ENCODE measurements at regions not wholly inside any gene's neighbourhood (a gene's known extent, or its start where the extent isn't known, plus 50 kb on each side); places are given as distances from the start of the nearest gene placed in this dataset.
"Not testable (repeated sequence)": the region's sequence is repeated elsewhere in the genome, so short reads cannot be mapped to it uniquely, and the experiment has no call there.

DNA sequence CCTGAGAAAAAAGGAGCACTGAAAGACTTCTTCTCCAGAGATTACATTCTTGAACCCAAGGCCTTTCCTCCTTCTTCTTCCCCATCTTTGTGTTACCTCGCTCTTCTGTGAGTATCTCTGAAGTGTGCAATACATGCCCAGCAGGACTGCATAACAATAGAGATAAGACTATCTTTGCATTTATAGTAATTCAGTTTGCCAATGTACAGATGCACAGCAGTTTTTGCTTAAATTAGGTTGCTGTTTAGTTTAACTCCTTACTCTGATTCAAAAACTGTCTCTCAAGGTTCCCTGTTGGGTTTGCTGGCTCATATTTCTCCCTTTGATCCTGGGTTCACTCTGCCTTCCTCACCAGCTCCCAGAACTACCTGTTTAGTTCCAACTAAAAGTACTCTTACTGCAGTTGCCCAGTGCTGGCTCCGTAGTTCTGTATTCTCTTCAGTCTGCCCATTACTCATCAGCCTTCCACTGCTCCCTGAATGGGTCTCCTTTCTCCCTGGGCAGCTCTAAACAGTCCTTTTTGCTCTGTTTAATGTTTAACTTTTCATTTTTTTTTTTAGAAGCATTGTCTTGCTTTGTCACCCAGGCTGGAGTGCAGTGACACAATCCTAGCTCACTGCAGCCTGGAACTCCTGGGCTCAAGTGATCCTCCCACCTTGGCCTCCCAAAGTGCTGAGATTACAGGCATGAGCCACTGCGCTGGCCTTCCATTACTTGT is 180.6 kb upstream of the CAND1 start:
- no peak for DNase-seq

DNA sequence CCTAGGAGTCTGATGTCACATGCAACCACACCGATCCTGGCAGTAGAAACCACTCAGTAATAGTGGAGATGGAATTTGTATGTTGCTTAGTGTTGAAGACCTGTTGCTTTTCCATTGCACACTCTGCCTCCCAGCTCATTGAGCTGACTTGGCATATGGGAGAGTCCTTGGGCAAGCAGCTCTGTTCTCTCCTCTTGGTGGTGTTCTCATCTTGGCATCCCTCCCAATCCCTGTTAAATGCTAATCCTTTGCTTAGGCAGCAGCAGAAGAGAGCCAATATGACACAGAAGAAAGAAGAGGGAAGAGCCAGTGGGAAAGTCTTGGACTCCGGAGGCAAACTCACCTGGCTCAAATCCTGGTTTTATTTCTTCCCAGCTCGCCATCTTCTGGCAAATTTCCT is 178.0 kb upstream of the CAND1 start:
- no peak for DNase-seq

DNA sequence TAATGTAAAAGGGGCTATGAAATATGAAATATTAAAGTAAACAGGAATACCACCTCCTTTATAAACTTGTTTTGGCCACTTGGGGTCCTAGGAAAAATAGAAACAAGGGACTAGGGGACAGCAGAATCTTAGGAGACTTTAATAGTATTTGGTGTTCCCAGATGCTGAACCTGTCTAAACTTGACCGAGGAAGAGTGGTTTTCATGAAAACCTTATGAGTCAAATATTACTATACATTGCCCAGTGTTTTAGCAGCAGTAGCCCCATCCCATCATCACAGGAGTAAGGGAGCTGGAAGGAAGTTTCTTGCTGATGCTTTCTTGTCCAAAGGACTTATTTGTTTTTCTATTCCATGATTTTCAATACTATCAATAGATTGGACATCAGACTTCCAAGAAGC is 177.5 kb upstream of the CAND1 start:
- DNase-seq, result no peak

DNA sequence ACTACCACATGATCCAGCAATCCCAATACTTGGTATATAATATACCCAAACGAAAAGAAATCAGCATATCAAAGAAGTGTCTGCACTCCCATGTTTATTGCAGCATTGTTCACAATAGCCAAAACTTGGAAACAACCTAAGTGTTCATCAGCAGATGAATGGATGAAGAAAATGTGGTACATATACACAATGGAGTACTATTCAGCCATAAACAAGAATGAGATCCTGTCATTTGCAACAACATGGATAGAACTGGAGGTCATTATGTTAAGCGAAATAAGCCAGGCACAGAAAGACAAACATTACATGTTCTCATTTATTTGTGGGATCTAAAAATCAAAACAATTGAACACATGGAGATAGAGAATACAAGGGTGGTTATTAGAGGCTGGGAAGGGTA is 176.2 kb upstream of the CAND1 start:
- not testable (repeated sequence) for DNase-seq

DNA sequence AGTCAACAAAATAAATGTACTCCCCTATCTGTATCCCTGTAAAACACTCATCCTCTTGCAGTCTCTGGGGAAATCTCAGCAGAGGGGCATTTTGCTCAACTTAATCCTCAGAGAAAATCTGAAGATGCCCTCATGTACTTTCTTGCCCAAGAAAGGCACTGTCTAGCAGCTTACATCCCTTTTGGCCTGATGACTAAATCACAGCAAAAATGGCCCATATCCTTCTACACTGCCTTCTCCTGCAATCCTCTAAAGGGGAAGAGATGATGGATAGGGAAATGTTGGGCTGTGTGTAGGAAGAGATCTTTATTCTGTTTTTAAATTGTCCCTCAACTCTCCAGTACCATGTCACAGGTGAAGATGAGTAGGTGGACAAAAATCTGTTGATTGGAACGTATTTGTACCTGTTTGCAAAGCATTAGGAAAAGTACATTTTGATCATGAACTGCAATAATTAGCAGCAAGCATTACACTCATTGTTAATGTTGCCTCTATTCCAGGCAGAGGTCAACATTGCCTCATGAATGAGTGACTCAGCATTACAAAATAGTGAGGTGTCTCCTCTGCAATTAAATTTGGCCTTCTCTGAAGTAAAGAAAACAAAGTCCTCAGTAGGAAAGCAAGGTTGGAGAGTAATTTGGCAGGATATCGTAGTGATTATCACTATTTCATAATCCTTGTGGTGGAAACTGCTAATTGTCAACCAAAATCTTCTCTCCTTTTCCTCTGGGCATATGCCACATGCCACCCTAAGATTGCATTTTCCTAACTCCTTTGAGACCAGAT is 172.4 kb upstream of the CAND1 start:
- DNase-seq, result no peak

DNA sequence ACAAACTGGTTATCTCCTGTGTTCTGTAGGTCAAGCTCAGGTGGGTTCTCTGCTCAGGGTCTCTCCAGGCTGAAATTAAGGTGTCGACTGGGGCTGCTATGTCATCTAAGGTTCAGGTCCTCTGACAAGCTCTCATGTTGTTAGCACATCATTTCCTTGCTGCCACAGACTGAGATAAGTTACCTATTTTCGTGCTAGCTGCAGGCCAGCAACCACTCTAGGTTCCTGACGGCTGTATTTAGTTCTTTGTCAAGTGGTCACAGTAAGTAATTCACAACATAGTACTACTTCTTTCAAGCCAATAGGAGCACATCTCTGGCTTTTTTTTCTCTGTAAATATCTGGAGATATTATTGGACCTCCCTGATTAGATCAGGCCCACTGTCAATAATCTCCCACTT is 169.3 kb upstream of the CAND1 start:
- no peak for DNase-seq

DNA sequence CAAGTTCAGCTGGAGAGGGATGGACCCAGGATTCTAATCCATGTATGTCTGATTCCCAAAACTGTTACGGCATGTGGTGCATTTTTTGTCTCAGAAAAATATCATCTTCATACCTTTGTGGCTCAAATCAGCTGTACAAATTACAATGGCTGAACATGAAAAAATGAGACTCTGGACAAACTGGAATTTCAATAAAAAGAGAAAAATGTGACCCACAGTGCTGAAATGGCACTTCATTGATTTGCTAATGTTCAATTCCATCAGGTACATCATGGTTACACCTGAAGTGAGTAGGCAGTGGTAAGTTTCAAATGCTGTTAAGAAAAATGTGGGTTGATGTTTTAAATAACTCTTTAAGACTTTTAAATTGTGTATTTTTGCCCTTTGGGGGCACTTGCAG is 165.6 kb upstream of the CAND1 start:
- DNase-seq, result no peak

DNA sequence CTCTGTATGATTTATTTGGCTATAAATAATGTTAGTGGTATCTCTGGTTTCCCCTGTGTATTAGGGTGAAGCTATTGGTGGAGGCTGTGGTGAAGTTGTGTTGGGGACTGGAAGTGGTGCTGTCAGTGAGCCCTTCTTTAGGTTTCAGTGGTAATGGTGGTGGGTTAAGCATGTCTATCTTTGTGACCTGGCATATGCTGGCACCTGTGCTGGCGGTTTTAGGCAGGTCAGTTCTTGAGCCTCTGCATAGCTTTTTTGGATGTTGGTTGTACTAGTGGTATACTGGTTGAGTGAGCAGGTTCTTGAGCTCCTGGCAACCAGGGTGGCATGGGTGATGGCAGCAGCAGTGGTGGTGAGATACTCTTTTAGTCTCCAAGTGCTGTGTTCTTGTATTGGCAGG is 161.9 kb upstream of the CAND1 start:
- DNase-seq, result no peak

DNA sequence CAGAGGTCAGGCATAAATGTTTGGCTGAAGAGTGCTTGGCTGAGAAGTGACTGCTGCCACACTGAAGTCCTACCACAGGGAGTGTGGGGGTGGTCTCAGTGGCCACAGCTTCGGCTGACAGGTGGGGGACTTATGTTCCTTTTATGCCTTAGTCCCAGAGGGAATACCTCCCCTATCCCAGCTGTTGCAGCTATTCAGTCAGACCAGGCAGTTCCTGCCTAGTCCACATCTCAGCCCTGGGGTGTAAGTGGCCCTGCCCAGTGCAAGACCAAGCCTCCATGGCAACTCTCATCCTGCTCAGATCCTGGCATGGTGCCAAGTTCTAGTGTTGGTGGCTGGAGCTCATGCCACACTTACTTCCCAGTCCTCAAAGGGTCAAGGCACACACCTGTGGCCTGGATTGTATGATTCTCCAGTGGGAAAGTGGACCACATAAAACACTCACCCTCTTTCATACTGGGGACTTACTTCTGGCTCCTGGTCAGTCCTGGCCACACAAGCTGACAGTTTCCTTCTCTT is 161.3 kb upstream of the CAND1 start:
- DNase-seq, result no peak

DNA sequence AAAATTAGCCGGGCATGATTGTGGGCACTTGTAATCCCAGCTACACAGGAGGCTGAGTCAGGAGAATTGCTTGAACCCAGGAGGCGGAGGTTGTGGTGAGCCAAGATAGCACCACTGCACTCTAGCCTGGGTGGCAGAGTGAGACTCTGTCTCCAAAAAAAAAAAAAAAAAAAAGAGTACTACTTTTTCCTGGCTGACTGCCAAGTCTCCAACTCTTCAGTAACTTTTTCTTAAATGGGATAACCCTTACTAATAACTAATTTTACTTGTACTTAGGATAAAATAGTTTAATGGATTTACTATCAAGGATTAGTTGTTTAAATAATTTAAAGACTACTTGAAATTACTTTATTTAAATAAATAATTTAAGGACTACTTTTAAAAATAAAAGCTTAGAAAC is 158.8 kb upstream of the CAND1 start:
- not testable (repeated sequence) for DNase-seq

DNA sequence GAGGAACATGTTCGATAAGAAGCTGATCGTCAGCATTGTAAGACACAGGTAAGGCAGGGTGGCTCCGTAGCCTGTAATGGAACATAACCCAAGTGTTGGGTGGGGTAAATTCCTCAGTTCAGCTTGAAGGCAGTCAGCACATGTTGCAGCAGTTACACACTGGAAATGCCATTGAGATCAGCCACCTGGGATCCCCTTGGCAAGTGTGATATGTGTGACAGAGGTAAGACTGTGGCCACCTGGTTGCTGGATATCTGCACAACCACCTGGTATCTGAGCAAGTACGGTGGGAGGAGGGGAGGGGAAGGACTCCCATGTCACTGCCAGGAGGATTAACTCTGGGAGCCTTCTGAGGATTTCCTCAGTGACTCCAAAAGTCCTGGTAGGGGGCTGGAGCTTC is 158.0 kb upstream of the CAND1 start:
- no peak for DNase-seq

DNA sequence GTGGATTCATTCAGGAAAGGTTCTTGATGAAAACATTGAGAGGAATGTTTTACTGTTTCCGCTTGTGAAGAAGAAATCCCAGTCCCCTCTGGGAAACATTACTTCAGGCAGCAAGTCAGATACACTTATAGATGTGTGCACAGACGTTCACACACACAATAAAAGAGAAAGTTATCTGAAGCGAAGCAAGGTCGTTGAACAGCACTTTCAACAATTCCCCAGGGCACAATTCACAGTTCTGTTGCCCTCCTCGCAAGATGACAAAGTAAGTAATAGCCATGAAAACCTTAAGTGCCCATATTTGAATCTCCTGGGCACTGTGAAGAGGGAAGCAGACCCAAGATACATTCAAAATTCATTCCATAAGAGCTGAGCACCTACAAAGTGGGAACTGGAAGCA is 156.6 kb upstream of the CAND1 start:
- no peak for DNase-seq

DNA sequence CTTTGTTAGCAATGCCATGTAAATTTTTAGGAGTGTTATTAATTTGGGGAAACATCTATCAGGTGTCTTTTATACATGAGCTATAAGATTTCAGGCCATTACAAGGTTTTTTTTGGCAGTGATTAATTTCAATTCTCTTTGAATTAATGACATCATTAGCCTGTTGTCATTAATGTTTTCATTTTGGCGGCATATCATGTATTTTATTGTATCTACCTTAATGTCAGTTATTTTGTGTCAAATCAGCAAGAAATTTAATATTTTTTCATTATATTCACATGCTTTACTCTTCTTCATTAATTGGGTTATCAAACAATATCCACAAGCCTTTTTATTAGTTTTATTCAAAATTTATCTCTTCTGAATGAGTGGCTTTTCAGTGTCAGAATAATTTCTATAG is 153.0 kb upstream of the CAND1 start:
- no peak for DNase-seq

DNA sequence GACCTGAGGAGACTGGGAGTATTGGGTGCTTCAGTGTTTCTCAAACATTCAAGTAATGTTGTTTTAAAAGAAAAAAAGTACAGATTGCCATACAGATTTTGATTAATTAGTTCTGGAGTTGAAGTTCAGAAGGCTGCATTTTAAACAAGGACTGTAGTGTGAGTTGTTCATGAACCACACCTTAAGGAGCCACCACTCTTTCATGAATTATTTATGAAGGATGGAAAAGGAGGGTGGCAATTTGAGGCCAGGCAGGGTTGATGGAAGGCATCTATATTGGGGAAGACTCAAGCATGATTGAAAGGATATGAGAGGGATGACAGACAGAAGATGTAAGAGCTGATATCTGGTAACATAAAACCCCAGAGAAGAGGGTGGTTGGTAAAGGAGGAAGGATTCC is 146.6 kb upstream of the CAND1 start:
- DNase-seq, result no peak

DNA sequence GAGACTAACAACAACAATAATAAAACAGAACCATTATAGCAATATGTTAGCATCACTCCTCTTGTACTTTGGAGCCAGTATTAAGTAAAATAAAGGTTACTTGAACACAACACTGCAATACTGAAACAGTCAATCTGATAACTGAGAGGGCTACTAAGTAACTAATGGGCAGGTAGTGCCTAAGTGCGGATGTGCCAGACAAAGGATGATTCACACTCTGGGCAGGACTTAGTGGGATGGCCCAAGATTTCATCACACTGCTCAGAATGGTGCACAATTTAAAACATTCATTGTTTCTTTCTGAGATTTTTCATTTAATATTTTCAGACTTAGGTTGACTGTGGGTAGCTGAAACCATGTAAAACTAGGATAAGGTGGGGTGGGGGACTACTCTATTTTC is 131.9 kb upstream of the CAND1 start:
- DNase-seq, result no peak

DNA sequence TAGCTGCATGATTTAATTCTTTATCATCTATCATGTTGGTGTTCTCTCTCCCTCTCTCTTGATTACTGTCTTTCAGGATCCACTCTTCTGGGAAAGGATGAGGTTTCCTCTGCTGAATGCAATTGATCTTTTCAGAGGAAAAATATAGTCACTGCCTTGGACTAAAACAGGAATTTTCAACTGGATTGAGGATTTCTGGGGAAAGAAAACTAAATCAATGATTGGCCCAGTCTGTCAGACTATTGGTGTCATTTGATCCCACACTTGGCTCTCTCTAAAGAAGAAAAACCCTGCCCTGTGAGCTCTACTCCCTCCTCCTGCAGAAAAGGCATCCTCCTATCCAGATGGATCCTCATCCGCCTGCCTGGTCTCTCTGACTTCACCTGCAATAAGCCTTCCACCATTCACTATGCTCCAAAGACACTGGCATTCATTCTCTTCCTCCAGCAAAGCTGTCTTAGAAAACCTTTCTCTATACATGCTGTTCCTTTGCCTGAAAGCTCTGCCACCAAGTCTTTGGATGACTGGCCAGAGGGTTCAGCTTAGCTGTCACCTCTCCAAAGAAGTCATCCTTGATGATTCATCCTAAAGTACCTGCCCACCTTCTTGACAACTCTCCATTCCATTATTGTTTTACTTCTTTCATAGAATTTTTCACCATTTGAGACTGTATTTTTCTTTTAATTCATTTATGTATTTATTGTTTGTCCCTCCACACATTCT is 127.7 kb upstream of the CAND1 start:
- DNase-seq, result no peak

DNA sequence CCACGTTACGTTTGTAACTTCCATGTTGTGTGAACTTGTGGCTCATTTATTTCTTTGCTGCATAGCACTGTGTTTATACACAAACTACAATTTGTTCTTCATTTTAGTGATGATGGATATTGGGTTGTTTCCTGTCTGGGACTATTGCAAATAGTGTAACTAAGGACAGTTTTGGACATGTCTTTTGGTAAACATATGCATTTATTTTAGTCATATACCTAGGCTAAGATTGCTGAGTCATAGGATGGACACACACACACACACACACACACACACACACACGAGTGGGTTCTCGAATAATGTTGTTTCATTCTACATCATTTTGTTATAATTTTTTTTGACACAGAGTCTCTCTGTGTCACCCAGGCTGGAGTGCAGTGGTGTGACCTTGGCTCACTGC is 123.5 kb upstream of the CAND1 start:
- DNase-seq, result no peak

DNA sequence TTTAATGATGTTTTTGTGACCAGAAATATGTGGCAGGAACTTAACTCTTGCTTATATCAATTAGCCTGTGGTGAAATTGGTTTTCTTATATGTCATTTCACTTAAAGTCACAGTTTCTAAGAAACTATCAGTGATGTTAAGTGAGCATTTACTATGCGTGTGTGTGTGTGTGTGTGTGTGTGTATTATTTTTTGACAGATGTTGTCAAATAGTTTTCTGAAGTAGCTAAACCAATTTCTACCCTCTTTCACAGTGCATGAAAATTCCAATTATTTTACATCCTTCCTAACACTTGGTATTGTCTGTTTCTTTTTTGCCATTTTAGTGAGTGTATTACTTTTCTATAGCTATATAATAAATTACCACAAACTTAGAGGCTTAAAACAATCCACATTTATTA is 122.1 kb upstream of the CAND1 start:
- no peak for DNase-seq

DNA sequence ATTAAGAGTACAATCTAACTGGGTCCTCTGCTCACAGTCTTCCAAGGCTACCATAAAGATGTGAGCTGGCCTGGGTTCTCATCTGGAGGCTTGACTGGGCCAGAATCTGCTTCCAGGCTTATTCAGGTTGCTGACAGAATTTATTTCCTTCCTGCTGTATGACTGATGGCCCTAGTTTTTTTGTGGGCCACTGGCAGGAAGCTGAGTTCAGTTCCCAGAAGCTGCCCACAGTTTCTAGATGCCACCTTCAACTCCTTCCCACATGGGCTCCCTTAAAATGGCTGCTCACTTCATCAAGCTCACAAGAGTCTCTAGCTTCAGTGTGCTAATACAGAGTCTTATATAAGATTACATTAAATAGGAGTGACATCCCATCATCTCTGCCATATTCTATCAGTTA is 121.7 kb upstream of the CAND1 start:
- DNase-seq, result no peak

DNA sequence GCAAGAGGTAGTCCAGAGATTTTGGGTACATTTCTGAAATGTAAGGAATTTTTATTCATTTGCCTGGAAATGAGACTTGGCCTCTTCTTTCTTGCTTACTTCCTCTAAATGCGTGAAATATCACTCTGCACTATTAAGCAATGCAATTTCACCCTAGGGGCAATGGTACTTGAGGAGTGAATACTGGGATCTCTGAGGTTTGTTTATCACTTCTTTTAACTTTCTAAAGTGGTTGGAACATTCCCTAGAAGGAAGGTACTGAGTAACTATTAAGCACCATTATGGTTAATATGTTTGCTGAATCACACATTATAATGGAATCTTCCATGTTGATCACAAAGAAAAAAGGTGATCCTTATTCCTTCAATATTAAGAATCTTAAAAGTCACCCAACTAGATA is 120.9 kb upstream of the CAND1 start:
- no peak for DNase-seq

DNA sequence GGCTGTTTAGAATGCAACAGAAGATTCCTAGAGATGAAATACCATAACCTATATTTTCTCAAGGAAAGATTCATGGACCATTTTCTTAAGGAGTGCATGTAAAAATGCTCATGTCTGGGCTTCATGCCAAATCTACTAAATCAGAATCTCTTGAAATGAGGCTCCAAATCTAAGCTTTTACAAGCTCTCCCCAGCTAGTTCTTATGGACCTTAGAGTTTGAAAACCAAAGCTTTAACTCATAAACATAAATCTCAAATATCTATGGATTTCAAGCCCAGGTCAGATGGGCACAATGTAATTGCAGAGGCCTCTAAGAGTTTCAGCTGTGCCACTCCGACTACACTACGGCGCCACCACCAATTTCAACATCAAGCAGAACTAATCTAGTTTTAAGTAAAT is 117.3 kb upstream of the CAND1 start:
- no peak for DNase-seq

DNA sequence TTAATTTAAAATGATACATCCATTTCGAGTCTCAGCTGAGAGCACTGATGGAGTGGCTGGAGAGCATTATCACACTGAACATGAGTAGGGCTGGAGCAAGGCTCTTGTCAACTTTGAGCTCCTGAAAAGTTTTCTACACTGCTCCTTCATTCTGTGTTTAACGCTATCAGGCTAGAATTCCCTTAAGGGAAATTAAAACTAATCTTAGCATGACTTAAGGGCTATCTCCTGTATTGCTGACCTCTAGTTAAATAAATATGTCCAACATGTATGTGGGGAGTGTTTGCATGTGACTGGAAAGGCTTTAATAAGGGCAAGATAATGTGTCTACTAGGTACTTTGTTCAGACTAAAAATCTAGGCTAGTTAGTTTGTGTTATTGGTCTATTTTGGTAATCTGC is 116.7 kb upstream of the CAND1 start:
- no peak for DNase-seq

DNA sequence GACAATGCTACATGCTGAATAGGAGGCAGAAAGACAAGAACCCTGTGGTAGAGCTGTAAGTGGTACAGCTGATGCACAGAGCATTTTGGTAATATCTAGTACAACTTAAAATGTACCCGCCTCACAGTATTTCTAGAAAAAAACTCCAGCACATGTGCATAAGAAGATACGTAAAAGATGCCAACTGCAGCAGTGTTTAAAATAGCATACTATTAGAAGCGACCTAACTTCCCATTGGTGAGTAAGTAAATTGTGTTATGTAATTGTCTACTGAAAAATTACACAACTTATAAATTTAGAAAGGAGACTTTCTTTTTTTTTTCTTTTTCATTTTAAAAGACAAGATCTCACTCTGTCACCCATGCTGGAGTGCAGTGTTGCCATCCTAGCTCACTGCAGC is 114.3 kb upstream of the CAND1 start:
- no peak for DNase-seq

DNA sequence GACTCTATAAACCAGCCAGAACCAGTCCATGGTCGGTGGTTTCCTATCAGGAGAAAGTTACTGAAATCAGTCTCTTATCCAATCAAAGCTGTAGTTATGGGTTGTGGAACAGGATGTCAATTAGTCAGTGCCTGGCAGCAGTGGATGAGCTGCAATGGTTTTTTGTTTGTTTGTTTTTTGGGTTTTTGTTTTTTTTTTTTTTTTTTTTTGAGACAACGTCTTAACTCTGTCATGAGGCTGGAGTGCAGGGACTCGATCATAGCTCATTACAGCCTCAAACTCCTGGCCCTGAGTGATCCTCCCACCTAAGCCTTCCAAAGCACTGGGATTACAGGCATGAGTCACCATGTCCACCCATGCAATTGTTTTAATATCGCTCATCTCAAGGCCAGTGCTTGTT is 113.3 kb upstream of the CAND1 start:
- DNase-seq, result no peak
